ENCODE measurements at regions not wholly inside any gene's neighbourhood (a gene's known extent, or its start where the extent isn't known, plus 50 kb on each side); places are given as distances from the start of the nearest gene placed in this dataset.

DNA sequence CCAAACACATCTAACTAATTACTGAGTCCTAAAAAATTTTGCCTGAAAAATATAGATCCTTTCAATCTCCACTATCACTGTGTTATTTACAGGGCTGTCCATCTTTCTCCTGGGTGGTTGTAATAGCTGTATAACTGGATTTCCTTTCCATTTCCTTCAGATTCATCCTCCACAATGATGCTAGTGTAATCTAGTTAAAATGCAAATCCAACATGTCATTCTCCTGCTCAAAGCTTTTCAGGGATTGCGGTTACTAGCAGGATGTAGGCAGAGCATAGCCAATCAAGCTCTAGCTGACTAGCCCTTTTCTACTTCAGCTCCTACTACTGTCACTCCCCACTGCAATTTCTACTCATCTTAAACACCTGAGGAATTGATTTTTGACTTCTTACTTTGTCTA lies 283.0 kb downstream of the RAB38 start:
- no peak overlapping the region for H3K4me3 Mint-ChIP-seq
- ATAC-seq = peak; percentile 36; the same call in 1 of the 3 replicates
- H2AFZ ChIP-seq = no peak overlapping the region

DNA sequence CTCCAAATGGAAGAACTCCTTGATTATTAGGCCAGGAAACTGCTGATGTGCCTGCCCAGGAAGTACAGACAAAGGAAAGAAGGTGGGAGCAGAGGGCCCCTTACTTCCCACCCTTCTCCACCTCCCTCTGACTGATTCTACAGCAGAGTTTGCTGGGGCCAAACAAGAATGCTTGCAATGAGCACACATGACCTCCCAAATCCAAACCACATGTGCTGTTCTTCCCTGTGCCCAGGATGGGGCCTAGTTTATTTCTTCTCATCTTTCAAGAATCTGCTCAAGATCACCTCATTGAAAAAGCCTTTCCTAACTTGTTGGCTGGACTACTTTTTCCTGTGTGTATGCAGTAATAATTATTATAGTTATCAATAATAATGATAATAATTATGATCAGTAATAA lies 286.1 kb downstream of the RAB38 start:
- Mint-ChIP-seq H3K27ac (no peak overlapping the region), H3K9me3 (no peaks in the 10 kb centered on the region), H3K36me3 (ENCODE audit: low read depth) (no peaks in the 10 kb centered on the region), H3K27me3 (ENCODE audit: insufficient read depth, low read depth, poor library complexity) (no peaks in the 10 kb centered on the region), H3K4me3 (no peak overlapping the region), H3K4me1 (peaks cover 8% of the 10 kb centered on the region)
- DNase-seq (ENCODE audit: low spot score) = no peak
- no peak; the same call in 2 of the 3 replicates for ATAC-seq
- Histone ChIP-seq H3K4me1 (ENCODE audit: insufficient read depth) (0 out of 2 replicates have a peak, but pooled peaks cover 5% of the 10 kb centered on the region), H4K20me1 (replicated peaks; ENCODE audit: insufficient read depth) (no peaks in the 10 kb centered on the region), H3K4me2 (no peak overlapping the region), H3K36me3 (ENCODE audit: insufficient read depth) (no peaks in the 10 kb centered on the region), H3K4me3 (no peak overlapping the region), H3F3A (replicated peaks; ENCODE audit: low read depth) (no peaks in the 10 kb centered on the region), H3K27ac (ENCODE audit: low read depth) (no peak overlapping the region), H3K79me2 (replicated peaks; ENCODE audit: insufficient read depth) (no peaks in the 10 kb centered on the region), H3K27me3 (ENCODE audit: insufficient read depth) (no peaks in the 10 kb centered on the region), H2AFZ (0 out of 2 replicates have a peak overlapping the region, but pooled peaks have one; percentile 11), H3K9me2 (ENCODE audit: insufficient read depth) (no peaks in the 10 kb centered on the region)
- TF ChIP-seq ZNF331 (CRISPR knock-in tag; IDR thresholded peaks at IDR 0.05; ENCODE audit: low read depth) (no peak), EZH2phosphoT487 (IDR thresholded peaks at IDR 0.05; ENCODE audit: unreplicated experiment) (no peak), STAT1 (IDR thresholded peaks at IDR 0.05; ENCODE audit: unreplicated experiment) (no peak), POLR2AphosphoS5 (IDR thresholded peaks at IDR 0.05; ENCODE audit: low read depth) (no peak), NANOG (IDR thresholded peaks at IDR 0.05; ENCODE audit: borderline replicate concordance) (no peak), ZNF114 (CRISPR knock-in tag; IDR thresholded peaks at IDR 0.05) (no peak), EZH2 (IDR thresholded peaks at IDR 0.05; ENCODE audit: low read depth, unreplicated experiment) (no peak), JUNB (IDR thresholded peaks at IDR 0.05; ENCODE audit: unreplicated experiment) (no peak), CREB1 (CRISPR knock-in tag; IDR thresholded peaks at IDR 0.05; ENCODE audit: low read depth) (no peak)
- TF ChIP-seq, protein P1, sequence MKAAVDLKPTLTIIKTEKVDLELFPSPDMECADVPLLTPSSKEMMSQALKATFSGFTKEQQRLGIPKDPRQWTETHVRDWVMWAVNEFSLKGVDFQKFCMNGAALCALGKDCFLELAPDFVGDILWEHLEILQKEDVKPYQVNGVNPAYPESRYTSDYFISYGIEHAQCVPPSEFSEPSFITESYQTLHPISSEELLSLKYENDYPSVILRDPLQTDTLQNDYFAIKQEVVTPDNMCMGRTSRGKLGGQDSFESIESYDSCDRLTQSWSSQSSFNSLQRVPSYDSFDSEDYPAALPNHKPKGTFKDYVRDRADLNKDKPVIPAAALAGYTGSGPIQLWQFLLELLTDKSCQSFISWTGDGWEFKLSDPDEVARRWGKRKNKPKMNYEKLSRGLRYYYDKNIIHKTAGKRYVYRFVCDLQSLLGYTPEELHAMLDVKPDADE (IDR thresholded peaks at IDR 0.05) = no peak
- TF ChIP-seq, protein P2, sequence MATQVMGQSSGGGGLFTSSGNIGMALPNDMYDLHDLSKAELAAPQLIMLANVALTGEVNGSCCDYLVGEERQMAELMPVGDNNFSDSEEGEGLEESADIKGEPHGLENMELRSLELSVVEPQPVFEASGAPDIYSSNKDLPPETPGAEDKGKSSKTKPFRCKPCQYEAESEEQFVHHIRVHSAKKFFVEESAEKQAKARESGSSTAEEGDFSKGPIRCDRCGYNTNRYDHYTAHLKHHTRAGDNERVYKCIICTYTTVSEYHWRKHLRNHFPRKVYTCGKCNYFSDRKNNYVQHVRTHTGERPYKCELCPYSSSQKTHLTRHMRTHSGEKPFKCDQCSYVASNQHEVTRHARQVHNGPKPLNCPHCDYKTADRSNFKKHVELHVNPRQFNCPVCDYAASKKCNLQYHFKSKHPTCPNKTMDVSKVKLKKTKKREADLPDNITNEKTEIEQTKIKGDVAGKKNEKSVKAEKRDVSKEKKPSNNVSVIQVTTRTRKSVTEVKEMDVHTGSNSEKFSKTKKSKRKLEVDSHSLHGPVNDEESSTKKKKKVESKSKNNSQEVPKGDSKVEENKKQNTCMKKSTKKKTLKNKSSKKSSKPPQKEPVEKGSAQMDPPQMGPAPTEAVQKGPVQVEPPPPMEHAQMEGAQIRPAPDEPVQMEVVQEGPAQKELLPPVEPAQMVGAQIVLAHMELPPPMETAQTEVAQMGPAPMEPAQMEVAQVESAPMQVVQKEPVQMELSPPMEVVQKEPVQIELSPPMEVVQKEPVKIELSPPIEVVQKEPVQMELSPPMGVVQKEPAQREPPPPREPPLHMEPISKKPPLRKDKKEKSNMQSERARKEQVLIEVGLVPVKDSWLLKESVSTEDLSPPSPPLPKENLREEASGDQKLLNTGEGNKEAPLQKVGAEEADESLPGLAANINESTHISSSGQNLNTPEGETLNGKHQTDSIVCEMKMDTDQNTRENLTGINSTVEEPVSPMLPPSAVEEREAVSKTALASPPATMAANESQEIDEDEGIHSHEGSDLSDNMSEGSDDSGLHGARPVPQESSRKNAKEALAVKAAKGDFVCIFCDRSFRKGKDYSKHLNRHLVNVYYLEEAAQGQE (IDR thresholded peaks at IDR 0.05; ENCODE audit: unreplicated experiment) = no peak
- TF ChIP-seq, protein P3, sequence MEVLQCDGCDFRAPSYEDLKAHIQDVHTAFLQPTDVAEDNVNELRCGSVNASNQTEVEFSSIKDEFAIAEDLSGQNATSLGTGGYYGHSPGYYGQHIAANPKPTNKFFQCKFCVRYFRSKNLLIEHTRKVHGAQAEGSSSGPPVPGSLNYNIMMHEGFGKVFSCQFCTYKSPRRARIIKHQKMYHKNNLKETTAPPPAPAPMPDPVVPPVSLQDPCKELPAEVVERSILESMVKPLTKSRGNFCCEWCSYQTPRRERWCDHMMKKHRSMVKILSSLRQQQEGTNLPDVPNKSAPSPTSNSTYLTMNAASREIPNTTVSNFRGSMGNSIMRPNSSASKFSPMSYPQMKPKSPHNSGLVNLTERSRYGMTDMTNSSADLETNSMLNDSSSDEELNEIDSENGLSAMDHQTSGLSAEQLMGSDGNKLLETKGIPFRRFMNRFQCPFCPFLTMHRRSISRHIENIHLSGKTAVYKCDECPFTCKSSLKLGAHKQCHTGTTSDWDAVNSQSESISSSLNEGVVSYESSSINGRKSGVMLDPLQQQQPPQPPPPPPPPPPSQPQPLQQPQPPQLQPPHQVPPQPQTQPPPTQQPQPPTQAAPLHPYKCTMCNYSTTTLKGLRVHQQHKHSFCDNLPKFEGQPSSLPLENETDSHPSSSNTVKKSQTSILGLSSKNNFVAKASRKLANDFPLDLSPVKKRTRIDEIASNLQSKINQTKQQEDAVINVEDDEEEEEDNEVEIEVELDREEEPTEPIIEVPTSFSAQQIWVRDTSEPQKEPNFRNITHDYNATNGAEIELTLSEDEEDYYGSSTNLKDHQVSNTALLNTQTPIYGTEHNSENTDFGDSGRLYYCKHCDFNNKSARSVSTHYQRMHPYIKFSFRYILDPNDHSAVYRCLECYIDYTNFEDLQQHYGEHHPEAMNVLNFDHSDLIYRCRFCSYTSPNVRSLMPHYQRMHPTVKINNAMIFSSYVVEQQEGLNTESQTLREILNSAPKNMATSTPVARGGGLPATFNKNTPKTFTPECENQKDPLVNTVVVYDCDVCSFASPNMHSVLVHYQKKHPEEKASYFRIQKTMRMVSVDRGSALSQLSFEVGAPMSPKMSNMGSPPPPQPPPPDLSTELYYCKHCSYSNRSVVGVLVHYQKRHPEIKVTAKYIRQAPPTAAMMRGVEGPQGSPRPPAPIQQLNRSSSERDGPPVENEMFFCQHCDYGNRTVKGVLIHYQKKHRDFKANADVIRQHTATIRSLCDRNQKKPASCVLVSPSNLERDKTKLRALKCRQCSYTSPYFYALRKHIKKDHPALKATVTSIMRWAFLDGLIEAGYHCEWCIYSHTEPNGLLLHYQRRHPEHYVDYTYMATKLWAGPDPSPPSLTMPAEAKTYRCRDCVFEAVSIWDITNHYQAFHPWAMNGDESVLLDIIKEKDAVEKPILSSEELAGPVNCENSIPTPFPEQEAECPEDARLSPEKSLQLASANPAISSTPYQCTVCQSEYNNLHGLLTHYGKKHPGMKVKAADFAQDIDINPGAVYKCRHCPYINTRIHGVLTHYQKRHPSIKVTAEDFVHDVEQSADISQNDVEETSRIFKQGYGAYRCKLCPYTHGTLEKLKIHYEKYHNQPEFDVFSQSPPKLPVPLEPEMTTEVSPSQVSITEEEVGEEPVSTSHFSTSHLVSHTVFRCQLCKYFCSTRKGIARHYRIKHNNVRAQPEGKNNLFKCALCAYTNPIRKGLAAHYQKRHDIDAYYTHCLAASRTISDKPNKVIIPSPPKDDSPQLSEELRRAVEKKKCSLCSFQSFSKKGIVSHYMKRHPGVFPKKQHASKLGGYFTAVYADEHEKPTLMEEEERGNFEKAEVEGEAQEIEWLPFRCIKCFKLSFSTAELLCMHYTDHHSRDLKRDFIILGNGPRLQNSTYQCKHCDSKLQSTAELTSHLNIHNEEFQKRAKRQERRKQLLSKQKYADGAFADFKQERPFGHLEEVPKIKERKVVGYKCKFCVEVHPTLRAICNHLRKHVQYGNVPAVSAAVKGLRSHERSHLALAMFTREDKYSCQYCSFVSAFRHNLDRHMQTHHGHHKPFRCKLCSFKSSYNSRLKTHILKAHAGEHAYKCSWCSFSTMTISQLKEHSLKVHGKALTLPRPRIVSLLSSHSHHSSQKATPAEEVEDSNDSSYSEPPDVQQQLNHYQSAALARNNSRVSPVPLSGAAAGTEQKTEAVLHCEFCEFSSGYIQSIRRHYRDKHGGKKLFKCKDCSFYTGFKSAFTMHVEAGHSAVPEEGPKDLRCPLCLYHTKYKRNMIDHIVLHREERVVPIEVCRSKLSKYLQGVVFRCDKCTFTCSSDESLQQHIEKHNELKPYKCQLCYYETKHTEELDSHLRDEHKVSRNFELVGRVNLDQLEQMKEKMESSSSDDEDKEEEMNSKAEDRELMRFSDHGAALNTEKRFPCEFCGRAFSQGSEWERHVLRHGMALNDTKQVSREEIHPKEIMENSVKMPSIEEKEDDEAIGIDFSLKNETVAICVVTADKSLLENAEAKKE (CRISPR knock-in tag; IDR thresholded peaks at IDR 0.05) = no peak

More for the DNA sequence above, 283.0 kb downstream of the RAB38 start:
- no peak overlapping the region for H3K27ac ChIP-seq (ENCODE audit: low read depth)
- H3K79me2 ChIP-seq (replicated peaks; ENCODE audit: insufficient read depth) = no peaks in the 10 kb centered on the region
- Mint-ChIP-seq H3K36me3 (ENCODE audit: low read depth) (no peaks in the 10 kb centered on the region), H3K4me1 (peaks cover 8% of the 10 kb centered on the region), H3K9me3 (no peaks in the 10 kb centered on the region), H3K27ac (no peak overlapping the region), H3K27me3 (ENCODE audit: insufficient read depth, low read depth, poor library complexity) (no peaks in the 10 kb centered on the region)
- H3K4me1 ChIP-seq (ENCODE audit: insufficient read depth) = 0 out of 2 replicates have a peak, but pooled peaks cover 5% of the 10 kb centered on the region
- H3K4me2 ChIP-seq = no peak overlapping the region
- no peaks in the 10 kb centered on the region for H4K20me1 ChIP-seq (replicated peaks; ENCODE audit: insufficient read depth)
- H3F3A ChIP-seq (replicated peaks; ENCODE audit: low read depth) = no peaks in the 10 kb centered on the region
- H3K27me3 ChIP-seq (ENCODE audit: insufficient read depth) = no peaks in the 10 kb centered on the region
- TF ChIP-seq JUNB (IDR thresholded peaks at IDR 0.05; ENCODE audit: unreplicated experiment) = no peak
- no peak for TF ChIP-seq STAT1 (IDR thresholded peaks at IDR 0.05; ENCODE audit: unreplicated experiment)
- H3K4me3 ChIP-seq = no peak overlapping the region
- no peaks in the 10 kb centered on the region for H3K9me2 ChIP-seq (ENCODE audit: insufficient read depth)
- peak; percentile 7 for DNase-seq (ENCODE audit: low spot score)
- H3K36me3 ChIP-seq (ENCODE audit: insufficient read depth) = no peaks in the 10 kb centered on the region

Data from GM23338 (cell line).